ENCODE measurements at regions not wholly inside any gene's neighbourhood (a gene's known extent, or its start where the extent isn't known, plus 50 kb on each side); places are given as distances from the start of the nearest gene placed in this dataset.
A peak's percentile ranks its signal among the peaks of the same experiment; 100 is the strongest.

DNA sequence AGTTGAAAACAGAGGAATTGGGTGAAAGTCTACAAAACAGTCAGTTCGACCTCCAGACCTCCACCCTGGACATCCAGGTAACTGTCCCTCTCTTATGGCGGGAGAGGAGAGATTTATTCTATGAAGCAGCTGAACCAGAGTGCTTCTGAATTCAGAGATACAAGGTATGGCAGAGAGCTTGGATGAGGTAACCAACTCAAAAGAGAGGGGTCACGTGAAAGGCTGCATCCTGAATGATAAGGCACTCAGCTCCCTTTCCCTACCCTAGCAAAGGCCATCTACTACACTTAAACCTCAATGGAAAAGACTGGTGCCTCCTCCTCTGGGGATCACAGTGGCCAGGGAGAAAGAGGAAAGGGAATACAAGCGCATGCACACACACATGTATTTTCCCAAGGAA lies 88.4 kb upstream of the KCNA3 start:
- DNase-seq = no peak

DNA sequence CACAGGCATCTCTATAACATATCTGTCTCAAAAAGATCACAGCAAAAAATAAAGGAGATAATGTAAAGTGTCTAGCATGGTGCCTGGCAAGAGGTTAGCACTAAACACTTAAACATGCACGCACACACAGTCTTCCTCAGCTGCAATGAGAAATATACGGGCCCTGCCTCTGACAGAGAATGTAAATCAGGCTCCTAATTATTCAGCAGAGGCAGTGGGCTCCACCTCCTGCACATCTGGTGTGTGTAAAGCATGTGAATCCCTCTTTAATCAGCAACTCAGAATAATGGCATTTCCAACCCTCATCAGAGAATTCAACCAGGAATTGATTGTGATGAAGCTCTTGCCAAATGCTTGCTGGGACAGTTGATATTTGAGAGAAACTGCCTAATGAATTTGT lies 85.6 kb upstream of the KCNA3 start:
- DNase-seq = no peak

DNA sequence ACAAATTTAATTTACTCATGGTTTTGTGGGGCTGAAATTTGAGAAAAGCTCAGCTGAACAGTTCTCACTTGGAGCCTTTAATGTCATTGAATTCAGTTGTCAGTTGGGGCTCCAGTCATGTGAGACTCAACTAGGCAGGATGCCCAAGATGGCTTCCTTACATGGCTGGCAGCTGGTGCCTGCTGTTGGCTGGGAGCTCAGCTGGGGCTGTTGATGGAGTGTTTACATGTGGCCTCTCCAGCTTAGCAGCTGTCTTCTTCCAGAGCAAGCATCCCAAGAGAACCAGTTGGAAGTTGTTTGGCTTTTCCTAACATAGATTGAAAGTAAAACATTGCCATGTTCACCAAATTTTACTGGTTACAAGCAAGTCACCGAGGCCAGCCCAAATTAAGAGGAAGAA lies 81.8 kb upstream of the KCNA3 start:
- DNase-seq = peak; percentile 65

DNA sequence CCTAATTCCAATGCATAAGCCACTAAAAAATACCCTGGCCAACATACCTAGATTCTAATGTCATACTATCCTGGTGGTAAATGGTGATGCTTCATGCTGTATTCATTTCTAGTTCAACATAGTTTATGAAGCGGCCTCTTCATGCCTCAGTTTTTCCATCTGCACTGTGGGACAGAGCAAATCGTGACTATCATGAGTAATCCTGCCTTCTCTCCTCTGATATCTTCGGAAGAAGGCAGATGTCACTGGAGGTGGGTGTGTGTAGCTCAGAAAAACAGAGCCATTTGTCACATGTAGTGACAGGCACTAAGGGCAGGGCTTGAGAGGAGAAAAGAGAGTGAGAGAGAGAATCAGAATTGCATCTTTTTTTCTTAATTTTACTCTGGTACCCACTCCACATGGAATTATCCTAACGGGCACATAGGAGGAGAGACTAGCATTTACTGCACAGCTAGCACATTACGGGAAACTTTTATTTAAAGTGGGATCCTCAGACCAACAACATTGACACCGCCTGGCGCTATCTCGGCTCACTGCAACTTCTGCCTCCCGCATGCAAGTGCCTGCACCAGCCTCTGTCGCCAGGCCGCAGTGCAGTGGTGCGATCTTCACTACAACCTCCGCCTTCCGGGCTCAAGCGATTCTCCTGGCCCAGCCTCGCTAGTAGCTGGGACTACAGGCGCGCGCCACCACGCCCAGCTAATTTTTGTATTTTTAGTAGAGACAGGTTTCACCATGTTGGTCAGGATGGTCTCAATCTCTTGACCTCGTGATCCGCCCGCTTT lies 78.4 kb upstream of the KCNA3 start:
- no peak for DNase-seq

DNA sequence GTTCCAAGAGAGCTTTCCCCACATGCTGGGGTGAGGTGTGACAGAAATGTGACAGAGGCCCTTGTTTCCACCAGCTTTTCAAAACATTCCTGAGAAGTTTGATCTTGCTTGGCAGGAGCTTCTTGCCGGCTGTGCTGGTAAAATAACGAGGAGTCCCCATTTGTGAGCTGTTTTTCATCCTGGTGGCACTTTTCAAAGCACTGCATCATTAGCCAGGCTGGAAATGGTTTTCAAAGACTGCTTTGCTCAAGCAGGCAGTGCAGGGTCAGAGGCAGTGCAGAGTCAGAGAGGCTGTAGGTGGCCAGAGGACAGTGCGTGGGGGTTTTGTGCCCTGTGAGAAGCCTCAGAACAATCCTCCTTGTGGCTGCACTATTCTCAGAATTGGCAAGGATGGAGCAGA lies 75.8 kb upstream of the KCNA3 start:
- peak; percentile 1 for DNase-seq

GRCh38 chr1:110749960-110750359 lies 75.2 kb upstream of the KCNA3 start:
- peak; percentile 35 for DNase-seq

DNA sequence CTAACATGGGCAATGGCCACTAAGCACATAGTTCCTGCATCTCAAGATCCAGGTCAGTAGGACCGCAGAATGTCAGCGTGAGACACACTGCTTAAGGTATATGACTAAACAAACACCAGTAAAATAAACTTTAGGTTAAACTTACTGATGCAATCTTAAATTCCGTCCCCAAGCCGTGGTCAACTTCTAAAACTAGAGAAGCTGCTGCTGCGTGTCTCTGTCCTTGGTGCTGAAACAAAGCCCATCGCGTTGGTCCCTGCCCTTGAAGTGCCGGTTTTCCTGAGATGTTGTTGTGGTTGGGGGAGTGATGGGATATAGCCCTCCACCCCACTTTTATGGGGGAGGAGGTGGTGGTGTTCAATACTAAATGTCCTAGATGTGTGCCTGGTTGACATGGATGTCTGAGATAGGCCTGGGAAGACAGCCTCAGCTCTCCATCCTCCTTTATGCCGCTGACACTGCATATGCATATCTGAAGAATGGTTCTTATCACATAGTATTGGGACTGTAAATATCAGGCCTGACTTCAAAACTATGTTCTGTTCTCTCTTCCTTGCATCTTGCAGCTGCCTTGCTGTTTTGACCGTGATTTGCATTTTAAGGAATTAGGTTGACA lies 72.0 kb upstream of the KCNA3 start:
- DNase-seq = no peak

DNA sequence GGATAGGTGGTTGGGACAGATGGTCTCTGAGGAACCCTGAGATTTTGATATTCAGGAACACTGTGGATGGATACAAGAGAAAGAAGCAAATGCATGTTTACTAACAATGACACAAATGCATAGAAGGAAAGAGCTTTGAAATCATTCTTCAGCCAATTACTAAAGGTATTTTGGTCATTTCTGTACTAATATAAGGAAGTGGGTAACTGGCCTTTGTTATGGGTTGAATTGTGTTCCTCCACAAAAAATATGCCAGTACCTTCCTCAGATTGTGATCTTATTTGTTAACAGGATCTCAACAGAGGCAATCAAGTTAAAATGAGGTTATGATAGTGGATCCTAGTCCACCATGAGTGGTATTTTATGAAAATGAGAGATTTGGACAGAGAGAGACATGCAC lies 68.7 kb upstream of the KCNA3 start:
- no peak for DNase-seq

- DNase-seq = no peak
These were observed 62.3 kb upstream of the KCNA3 start for GRCh38 chr1:110736900-110737605.

DNA sequence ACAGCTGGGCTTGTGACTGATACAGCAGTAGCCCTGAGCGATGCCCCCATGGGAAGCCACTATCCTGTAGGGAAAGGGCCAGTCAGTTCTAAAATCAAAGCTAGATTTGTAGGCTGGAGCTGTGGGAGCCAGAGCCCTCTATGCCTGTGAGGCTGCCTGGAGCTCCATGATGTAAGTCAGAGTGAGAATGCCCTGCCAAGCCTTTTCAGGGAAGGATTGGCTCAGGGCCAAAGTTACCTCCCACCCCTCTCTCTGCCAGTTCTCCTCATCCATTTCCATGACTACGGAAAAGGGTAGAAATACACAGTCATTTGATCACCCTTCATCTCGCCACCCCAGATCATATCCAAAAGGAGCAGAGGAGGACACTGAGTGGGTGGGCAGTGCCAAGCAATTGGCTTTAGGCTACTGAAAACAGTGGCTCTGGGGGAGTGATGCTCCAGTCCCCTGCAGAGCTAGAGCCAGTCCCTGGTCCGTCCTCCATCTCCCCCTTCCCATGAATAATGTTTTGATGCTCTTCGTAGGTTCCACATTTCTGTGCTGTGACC lies 59.5 kb upstream of the KCNA3 start:
- DNase-seq = no peak

GRCh38 chr1:110731529-110731928 lies 56.8 kb upstream of the KCNA3 start:
- DNase-seq = no peak

DNA sequence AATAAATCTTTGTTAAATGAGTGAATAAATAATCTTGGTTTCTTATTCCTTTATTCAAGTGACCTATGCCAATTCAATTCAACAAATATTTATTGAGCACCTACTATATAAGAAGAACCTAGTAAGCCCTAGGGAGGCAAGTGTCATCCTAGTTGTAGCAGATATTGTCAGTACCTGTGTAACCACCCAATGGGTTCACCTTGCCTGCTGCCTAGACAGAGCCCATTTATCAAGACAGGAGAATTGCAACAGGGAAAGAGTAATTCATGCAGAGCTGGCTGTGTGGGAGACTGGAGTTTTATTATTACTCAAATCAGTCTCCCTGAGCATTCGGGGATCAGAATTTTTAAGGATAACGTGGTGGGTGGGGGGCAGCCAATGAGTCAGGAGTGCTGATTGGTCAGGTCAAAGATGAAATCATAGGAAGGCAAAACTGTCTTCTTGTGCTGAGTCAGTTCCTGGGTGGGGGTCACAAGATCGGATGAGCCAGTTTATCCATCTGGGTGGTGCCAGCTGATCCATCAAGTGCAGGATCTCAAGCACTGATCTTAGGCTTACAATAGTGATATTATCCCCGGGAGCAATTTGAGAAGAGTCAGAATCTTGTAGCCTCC lies 53.8 kb upstream of the KCNA3 start:
- DNase-seq = no peak

- no peak for DNase-seq
These were observed 52.5 kb upstream of the KCNA3 start for GRCh38 chr1:110727246-110727645.

DNA sequence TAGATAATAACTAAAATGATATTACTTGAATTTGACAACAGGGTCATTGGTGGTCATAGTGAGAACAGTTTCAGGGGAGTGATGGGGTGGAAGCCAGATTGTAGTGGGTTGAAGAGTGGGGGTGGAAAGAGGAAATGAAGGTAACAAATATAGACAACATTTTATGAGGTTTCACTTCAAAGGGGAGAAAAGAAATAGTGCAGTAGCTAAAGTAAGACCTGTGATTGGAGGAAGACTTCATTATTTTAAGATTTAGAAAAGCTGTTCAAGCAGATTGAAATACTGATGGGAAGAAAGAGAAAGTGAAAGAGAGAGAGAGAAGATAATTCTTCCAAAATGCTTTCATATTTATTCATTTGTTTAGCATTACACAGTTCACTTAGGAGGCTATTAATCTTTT lies 52.0 kb upstream of the KCNA3 start:
- no peak for DNase-seq
